ENCODE measurements at regions not wholly inside any gene's neighbourhood (a gene's known extent, or its start where the extent isn't known, plus 50 kb on each side); places are given as distances from the start of the nearest gene placed in this dataset.
"Not testable (repeated sequence)": the region's sequence is repeated elsewhere in the genome, so short reads cannot be mapped to it uniquely, and the experiment has no call there.

GRCh38 chr5:75828029-75828428, 110.8 kb upstream of the POC5 start:
- no peak for DNase-seq (ENCODE audit: low spot score)
- in situ Hi-C loops (cut with MboI; ENCODE audit: low sequenced_read_pairs, unreplicated experiment) = no loop called here
- TF ChIP-seq CTCF (IDR thresholded peaks at IDR 0.05; ENCODE audit: borderline replicate concordance, control extremely low read depth, extremely low read depth, insufficient read depth, missing control alignments) = no peak

- DNase-seq (ENCODE audit: low spot score) = no peak
- in situ Hi-C loops (cut with MboI; ENCODE audit: low sequenced_read_pairs, unreplicated experiment) = no loop called here
- no peak for TF ChIP-seq CTCF (IDR thresholded peaks at IDR 0.05; ENCODE audit: borderline replicate concordance, control extremely low read depth, extremely low read depth, insufficient read depth, missing control alignments)
Measured at GRCh38 chr5:75824323-75824722, 107.1 kb upstream of the POC5 start.

- in situ Hi-C loops (cut with MboI; ENCODE audit: low sequenced_read_pairs, unreplicated experiment) = no loop called here
- no peak for DNase-seq (ENCODE audit: low spot score)
- no peak for TF ChIP-seq CTCF (IDR thresholded peaks at IDR 0.05; ENCODE audit: borderline replicate concordance, control extremely low read depth, extremely low read depth, insufficient read depth, missing control alignments)
Measured at GRCh38 chr5:75823811-75824210, 106.6 kb upstream of the POC5 start.

GRCh38 chr5:75818661-75819060, 101.4 kb upstream of the POC5 start:
- in situ Hi-C loops (cut with MboI; ENCODE audit: low sequenced_read_pairs, unreplicated experiment) = no loop called here
- DNase-seq (ENCODE audit: low spot score) = no peak
- no peak for TF ChIP-seq CTCF (IDR thresholded peaks at IDR 0.05; ENCODE audit: borderline replicate concordance, control extremely low read depth, extremely low read depth, insufficient read depth, missing control alignments)

GRCh38 chr5:75799695-75800094, 82.5 kb upstream of the POC5 start:
- DNase-seq (ENCODE audit: low spot score); in situ Hi-C loops (cut with MboI; ENCODE audit: low sequenced_read_pairs, unreplicated experiment): not testable (repeated sequence)

GRCh38 chr5:75769338-75769737, 52.1 kb upstream of the POC5 start:
- DNase-seq (ENCODE audit: low spot score); in situ Hi-C loops (cut with MboI; ENCODE audit: low sequenced_read_pairs, unreplicated experiment): not testable (repeated sequence)
